Stimulated activated CD4-positive, alpha-beta T cell treated with anti-CD3 and anti-CD28 coated beads, Interleukin-12 subunit alpha, Interleukin-12 subunit beta, amount 100 ng/mL, for 24 hours (primary cell): ENCODE measurements at regions not wholly inside any gene's neighbourhood (a gene's known extent, or its start where the extent isn't known, plus 50 kb on each side); places are given as distances from the start of the nearest gene placed in this dataset.

ENCODE experiments used
- DNase-seq, 2 experiments: peaks; one replicate each; pipeline ENCODE4 v3.0.0-alpha.2; 2020; ENCODE audit warnings: low read depth in 2 of 2

DNA sequence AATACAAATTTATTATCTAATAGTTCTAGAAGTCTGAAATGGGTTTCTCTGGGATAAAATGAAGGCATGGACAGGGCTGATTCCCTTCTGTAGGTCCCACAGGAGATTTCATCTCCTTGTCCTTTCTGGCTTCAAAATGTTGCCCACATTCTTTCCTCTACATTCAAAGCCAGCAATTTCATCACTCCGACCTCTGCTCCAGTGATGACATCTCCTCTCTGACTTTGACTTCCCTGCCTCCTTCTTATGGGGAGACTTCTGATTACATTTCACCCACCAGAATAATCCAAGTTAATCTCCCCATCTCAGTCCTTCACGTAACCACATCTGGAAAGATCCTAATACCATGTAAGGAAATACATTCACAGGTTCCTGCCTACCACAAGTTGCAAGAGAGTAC, 358.0 kb upstream of the C1orf87 start:
- DNase-seq, result no peak

- no peak for DNase-seq
Observed at GRCh38 chr1:60430375-60430774, 356.8 kb upstream of the C1orf87 start.

DNA sequence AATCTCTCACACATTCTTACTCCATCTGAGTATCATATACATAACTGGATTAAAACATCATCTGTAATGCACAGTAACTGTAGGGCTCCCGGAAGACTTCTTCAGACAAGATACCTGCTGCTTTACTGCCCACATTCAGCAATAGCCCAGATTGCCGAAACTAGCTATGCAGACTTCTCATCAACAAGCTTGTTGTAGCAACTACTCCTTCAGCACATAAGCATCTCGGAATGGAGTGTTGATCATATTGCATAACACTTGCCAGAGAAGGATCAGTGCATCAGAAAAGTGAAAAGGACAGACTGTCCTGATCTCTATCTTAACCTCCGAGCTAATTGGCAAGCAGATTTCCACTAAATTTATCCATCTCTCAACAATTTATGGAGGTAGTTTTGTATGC, 354.6 kb upstream of the C1orf87 start:
- DNase-seq, result no peak

GRCh38 chr1:60427701-60428100, 354.1 kb upstream of the C1orf87 start:
- DNase-seq, result no peak

DNA sequence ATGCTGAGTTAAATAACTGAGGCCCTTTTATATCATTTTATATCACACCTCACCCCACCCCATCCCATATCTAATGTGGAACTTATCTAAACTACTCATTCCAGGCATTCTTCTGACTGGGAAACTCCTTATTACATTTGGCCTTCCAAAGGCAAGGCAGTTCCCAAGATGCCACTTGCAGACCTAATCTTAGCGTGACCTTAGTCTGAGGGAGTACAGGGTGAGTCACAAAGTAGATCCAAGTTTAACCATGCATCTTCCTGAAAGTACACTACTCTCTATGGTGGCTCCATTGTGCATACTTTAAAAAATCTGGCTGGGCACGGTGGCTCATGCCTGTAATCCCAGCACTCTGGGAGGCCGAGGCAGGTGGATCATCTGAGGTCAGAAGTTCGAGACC, 353.6 kb upstream of the C1orf87 start:
- no peak for DNase-seq

- no peak for DNase-seq
Observed at GRCh38 chr1:60425528-60425927, 352.0 kb upstream of the C1orf87 start.

DNA sequence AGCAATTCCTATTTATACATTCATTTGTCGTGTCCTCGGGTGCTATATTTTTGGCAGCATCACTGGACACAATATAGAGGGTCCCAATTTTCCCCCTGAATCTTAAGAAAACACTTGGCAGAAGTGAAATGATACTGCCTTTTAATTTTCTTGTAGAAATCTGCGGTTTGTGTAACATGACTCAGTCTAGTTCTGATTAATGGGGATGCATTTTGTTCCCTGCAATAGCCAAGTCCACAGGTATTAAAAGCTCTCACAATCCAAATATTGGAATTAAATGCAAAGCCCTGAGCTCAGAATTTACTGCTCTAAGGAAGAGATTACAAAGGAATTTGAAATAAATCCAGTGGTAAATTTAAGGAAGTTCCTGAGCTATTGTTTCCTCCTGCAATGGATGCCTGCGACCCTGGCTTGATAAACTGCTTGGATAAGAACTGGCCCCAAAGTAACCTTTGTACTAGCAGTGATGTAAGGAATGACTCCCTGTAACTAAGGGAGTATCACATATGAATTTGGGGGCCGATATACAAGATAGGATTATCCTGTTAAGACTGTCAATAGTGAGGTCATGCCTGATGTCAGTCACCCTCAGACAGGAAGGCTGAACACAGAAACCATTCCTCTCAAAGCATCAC, 349.7 kb upstream of the C1orf87 start:
- DNase-seq, result no peak

- DNase-seq, result no peak
Observed at GRCh38 chr1:60421965-60422364, 348.4 kb upstream of the C1orf87 start.

DNA sequence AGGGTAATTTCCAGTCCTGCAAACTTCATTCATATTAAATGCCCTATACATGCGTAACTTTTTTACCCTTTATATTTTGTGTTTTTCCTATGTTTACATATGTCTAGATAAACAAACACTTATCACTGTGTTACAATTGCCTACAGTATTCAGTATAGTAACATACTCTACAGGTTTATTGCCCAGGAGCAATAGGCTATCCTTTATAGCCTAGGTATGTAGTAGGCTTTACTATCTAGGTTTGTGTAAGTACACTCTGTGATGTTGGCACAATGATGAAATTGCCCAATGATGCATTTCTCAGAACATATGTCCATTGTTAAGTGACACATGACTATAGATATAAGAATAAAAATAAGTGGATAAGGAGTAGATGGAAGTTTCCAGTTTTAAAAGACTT, 345.5 kb upstream of the C1orf87 start:
- DNase-seq, result no peak

DNA sequence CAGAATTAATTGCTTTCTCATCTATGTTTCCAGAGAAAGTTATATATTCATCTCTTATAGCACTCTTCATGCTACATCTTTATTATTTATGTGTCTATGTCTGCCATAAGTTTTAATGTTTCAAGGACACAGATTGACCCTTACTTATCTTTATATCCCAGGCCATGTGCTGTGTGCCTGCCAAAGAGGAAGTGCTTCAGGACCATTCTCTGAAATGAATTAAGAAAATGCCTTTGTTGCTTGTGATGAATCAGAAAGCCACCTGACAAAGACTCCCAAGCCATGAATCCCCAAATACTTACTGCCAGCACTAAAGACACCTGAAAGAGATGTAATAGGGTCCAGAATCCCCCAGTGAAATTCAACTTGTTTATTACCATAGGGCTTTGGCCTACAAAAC, 342.1 kb upstream of the C1orf87 start:
- no peak for DNase-seq

- no peak for DNase-seq
Observed at GRCh38 chr1:60413091-60413490, 339.5 kb upstream of the C1orf87 start.

- DNase-seq, result no peak
Observed at GRCh38 chr1:60411591-60411990, 338.0 kb upstream of the C1orf87 start.

GRCh38 chr1:60402816-60403215, 329.2 kb upstream of the C1orf87 start:
- no peak for DNase-seq

DNA sequence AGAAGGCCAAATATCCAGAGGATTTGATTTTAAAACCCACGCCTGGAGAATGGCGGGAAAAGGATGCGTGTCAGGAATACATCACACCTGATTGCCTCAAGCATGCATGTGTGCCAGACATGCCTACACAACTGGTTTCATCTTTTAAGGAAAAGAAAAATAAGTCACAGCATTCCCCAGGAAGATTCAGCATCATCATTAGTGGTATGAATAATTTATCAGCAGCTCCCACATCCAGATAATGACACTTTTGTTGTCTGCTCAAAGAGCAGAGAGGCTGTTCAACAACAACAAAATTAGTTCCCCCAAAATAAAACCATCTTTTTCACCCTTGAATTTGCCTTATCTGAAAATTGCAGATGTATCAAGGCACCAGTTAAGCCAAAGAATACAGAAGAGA, 328.6 kb upstream of the C1orf87 start:
- DNase-seq, result no peak

GRCh38 chr1:60394436-60394835, 320.9 kb upstream of the C1orf87 start:
- no peak for DNase-seq

GRCh38 chr1:60390593-60391282, 317.2 kb upstream of the C1orf87 start:
- no peak for DNase-seq

GRCh38 chr1:60388092-60388987, 314.8 kb upstream of the C1orf87 start:
- no peak for DNase-seq

DNA sequence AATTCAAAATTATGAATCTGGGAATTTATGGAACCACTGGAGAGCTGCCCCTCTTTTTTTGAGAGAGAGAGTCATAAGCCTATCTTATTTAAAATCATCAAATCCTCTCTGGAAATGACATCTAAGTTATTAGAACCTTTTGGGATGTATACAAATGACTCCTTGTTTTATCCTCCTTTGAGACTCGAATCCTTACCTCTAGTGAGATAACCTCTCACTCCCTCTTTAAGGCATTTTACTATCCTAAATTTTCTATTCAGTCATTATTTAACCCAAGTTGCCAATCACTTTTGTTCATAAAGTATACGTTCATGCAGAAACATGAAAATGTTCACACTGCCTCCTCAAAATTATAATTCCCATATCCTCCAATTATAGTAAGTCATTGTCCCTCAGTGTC, 313.6 kb upstream of the C1orf87 start:
- DNase-seq, result no peak

- DNase-seq, result no peak
Observed at GRCh38 chr1:60386249-60386648, 312.7 kb upstream of the C1orf87 start.

GRCh38 chr1:60376196-60376595, 302.6 kb upstream of the C1orf87 start:
- DNase-seq, result no peak

DNA sequence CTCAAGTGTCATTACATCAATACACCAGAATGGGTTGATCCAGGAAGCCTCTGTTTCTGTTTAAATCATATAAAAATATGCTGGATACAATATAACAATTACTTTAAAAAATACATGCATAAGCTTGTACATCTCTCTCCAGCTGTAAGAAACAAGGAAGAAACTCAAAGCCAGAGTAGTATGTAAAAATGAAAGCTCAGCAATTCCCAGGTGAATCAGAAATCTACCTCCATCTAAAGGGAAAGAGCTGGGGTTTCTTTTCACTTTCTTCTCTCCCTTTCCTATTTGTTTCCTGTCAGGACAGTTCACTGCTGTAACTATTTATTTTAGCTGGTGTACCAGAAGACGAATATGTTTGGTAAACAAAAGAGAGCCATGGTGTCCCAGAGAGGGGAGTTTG, 301.0 kb upstream of the C1orf87 start:
- DNase-seq, result no peak

GRCh38 chr1:60367532-60367931, 294.0 kb upstream of the C1orf87 start:
- no peak for DNase-seq

DNA sequence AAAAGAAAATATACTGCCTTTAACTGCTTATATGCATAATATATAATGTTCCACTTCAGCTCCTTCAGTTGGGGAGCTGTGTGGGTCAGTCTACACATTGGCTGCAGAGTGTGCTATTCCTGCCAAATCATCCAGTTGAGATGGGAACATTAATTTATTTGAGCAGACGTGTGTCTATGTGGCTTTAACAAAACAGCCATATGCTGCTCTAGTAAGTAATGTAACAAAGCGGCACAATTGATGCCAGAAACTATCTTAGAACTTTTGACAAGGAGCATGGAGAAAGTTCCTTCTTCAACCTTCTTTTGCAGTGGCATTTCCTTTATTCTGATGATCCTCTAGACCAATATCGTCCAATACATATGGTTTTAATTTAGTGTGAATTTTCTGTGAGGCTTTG, 285.9 kb upstream of the C1orf87 start:
- DNase-seq, result no peak
